SW480 (cell line): ENCODE measurements at regions not wholly inside any gene's neighbourhood (a gene's known extent, or its start where the extent isn't known, plus 50 kb on each side); places are given as distances from the start of the nearest gene placed in this dataset.

Source experiments
- DNase-seq: peaks from one replicate; pipeline ENCODE4 v3.0.0-alpha.2; 2016; ENCODE audit warnings: low spot score

DNA sequence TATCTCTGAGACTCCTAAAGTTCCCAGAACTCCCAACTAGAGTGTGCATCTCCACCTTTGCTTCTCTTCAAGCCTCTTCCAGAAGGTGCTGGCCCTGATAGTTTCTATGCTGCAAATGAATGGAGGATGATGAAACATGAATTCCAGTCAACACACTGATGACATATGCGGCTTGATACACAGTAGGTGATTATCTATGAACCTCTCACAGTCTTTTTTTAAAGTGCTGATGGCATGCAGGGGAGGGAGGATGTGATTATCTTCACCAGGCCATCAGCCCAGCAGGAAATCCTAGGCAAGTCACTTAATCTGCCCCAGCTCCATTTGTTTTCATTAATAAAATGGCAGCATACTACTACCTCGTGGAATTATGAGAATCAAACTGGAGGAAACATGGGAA lies 548.5 kb downstream of the SOX6 start:
- DNase-seq, result no peak

DNA sequence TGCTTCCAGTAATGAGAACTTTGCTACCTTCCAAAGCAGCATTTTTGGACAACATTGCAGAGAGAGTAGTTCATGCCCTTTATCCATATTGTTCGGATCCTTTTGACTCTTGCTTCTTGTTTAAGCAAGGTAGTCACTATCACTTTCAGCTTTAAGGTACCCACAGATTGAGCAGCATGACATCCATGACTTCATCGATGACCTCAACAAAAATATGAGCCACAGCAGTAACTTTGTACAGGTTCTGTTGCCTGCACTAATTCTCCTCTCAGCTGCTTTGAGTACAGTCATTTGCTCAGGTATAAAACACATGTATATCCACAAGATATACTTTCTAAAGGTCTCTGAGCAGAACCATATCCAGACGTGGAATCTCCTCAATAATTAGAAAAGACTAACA lies 546.3 kb downstream of the SOX6 start:
- DNase-seq, result no peak

DNA sequence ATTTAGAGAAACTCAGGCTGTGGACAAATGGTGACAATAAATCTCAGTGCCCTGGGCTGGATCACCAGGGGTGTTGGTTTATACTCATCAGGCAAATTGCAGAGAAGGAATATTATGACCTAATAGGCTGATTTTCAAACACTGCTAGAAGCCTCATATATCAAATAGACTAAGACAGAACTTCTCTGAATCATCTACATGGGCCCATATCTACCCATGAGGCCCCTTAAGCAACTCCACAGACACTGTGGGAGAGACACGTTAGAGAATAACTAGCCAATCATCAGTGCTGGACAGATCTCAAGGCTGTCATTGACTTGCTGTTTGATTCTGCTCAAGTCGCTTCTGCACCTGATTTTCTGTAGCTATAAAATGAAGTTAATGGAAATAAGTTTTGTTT lies 545.8 kb downstream of the SOX6 start:
- DNase-seq, result no peak

DNA sequence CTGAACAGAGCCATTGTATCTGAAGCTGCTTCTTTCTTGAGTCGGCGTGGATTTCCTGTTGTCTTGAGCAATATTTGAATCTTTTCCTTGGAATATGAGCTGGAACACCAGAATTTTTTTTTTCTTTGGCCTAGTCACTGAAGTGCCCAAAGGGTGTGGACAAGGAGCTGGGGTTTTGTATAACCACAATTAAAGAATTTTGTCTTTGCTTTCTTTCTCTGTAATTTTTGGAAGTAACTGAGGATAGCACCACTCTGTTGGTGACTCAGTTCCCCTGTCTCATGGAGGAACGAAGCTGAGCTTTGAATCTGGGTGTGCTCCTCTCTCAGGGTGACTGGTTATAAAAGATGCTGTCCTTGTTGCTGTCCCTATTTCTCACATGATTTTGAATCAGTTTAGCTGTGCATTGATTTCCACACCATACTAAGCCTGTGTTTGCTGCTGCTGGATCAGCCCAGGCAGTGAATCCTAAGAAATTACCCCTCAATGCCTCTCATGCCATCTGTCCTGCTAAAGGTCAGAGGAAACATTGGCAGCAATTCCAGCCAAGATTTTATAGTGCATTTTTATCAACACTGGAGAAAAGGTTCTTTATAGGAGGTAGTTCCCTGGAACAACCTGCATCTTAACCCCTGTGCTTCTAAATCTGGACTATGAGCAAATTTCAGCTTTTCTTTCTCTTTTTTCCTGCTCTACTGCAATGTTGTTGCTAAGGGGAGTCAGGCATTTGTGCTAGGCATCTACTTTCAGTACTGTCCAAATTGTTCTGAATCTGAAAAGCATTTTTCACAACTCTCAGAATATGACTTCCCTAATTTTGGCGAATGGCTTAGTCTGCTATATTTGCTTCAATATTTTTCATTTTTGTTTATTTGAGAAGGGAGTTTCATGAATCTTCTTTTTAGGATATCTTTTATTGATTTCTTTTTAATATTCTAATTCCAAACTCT lies 540.8 kb downstream of the SOX6 start:
- no peak for DNase-seq

DNA sequence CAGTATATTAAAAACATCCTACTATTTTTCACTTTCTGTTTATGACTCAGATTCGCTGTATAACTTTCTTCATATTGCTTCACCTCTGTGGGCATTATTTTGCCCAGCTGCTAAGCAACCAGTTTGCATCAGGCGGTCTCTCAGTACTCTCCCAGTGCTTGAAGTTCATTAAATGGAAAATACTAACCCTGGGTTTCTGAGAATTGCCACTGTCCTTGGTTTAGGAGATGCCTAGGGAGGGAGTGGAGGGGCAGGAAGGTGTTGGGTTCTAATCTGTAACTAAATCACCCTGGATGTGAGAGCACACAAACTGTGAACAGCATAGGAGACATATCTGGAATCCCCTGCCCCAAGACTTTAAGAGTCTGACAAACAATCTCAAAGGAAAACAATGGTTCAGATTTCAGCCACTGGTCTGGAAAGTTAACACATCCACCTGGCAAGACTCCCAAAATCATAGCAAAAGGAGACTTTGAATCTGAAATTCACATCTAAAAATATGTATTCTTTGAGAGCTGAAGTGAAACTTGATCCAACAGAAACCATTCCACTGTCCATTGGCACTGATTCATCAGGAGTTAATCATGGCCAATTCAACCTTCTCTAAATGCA lies 540.0 kb downstream of the SOX6 start:
- DNase-seq, result peak; percentile 59

DNA sequence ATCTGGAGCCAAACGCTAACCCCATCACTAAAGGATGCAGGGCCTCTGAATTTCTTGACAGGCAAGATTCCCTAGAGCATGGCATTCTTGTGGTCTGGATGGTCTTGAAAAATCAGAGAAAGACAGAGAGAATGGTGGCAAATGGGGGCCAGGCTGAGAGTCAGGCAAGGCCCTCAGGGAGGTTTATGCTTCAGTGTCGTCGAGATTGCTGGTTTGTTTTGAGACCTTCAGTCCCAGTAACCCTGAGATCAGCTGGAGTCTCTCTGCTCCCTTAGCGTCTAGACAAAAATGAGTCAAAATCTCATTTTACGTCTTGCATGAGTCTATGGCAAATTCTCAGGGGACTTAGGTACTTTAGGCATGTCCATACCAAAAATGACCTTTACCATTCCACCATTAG lies 539.3 kb downstream of the SOX6 start:
- no peak for DNase-seq

DNA sequence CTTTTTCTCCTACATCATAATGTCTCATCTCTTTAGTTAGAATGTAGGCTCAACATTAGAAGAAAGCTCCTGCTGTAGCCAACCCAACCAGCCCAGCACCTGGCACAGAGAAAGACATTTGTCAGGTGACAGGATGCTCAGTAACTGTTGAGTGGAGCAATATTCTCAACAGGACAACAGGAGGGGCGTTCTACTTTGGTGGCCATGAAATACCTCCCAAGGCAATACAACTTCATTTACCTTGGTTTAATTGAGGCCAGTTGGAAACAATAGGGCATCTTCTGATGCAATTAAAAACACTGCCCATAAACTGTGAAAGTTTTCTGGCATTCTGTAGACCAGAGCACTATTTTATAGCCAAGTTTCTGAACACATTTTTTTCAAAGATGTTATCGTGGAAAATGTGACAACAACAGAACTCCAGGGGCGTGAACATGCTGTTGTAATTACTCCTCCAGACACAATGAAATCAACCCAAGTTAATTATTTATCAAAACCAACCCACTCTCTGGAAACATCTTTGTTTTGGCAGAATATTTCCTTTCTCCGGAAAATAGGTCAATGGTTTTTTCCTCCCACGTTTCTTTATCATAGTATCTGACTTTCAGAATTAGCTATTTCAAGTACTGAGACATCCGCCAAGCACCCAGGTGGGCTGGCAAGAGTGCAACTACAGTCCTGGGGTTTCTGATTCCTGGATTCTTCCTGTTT lies 538.1 kb downstream of the SOX6 start:
- DNase-seq, result no peak

DNA sequence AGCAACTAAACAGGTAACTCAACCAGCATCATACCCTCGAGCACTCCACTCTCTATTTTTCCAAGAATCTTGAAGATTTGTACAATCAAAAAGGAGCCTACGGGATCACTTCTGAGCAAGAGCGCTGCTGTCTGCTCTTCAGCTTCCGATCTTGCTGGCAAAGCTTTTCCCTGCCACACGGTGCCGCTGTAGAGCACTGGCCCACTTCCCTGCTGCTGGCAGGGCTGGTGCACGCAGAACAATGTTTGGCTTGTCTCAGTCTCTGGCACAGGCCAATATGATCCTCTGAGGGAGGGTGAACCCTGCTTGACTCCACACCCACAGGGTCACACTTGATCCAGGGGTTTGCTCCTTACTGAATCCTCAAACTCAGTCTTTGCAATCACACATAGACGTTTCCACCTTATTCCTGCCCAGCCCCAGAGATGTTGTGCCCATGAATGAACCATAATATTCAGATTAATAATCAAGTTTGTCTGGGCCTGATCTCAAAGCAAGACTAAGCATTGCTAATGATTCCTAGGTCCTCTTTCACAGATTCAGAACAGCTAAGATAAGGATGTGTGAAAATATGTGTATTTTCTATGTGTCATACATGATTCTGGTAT lies 536.6 kb downstream of the SOX6 start:
- DNase-seq, result peak; percentile 42

DNA sequence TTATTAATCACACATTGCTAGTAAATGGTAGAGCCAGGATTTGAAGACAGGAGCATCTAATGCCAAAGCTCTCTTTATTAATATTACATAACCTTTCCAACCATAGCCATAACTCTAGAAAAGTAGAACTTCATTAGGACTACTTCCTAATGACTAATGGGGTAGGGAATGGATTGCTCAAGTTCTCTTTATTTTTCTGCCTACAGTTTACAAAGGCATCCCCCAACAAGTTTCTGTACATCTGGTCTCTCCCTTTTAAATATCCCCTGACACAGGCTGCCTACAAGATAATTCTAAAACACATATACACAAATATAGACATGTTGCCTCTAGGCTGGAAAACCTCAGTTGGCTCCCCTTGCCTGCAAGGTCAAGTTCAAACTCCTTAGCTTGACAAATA lies 534.9 kb downstream of the SOX6 start:
- no peak for DNase-seq

DNA sequence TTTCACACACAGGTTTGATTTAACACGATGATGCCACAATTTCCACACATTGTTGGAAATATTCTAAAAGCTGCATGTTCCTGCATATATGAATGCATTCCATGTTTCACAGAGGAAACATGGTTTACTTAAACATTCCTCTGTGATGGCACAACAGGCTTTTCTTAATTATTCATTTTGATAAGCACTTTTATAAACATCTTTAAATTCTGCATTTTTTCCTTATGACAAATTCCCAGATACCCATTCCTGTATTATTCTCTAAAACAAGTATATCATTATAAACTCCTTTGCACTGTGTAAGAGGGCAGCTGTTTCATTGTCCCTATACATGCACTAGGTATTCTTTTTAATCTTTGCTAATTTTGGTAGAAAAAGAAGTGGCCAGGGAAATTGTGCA lies 532.3 kb downstream of the SOX6 start:
- no peak for DNase-seq

DNA sequence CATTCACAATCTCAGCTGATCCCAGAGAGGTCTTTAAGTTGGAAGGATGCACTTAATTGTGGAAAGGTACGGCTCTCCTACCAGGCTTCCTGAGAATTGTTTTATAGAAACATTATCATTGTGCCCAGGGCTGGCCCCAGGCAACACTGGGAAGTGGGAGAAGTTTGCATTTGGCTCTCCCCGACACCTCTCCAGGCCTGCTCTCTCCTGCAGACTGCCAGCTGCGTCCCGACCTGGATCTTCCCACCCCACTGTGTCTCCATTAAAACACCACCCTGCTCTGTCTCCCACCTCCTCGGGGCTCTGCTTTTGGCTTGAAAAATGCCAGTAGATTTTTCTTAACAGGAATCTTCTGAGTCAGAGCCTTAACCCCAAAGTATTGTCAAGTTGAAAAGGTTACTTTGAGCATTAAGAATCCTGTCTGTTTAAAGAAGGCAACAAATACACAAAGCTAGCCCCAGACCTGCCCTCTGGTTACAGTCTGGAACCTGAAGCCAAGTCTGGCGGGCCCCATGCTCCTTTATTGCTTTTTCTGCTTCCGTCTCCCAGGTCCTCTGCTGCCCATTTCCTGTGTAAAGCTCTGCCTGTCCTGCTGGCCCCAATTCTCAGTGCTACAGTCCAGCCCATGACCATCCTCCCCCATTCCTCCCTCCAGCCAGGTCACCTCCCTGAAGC lies 530.2 kb downstream of the SOX6 start:
- DNase-seq, result no peak

DNA sequence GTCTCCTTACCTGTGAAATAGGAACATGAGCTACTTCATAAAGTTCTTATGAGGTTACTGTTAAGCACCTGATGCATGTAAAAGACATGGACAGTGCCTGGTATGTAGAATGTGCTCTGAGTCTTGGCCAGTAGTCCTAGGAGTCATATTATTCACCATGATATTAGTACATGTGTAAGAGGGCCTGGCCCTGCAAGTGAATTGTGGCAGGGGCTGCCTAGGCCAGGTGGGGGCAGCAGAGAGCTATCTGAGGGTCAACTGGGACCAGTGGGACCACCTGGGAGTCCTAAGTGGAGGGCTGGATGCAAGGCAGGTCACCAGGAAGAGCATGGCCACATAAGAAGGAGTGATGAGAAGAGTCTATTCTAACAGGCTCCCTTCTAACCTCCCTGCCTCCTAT lies 529.5 kb downstream of the SOX6 start:
- peak; percentile 48 for DNase-seq

DNA sequence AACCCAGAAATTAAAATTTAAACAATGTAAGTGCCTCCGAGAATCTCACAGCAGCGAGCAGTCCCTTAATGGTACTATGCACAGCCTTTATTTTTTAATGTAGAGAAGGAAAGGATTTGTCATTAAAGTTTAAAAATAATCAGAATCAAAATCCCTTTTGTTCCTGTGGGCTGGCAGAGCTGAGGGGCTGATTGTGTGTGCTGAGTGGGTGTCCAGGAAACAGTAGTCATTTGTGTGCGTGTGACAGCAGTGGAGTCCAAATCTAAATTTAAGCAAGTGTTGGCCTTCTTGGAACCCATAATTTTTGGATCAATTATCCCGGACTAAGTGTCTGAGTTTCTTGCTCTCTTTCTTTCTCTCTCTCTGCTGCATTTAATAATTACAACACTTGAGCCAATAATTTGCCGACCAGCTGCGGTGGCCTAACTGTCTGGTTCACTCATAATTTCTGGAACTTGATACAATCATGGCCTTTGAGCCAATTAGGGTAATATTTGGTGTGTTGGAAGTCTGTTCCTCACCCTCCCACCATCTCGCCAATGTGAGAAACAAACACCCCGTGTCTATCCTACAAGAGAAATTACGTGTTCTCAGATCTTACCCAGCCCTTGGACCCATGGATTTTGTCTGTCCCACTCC lies 528.0 kb downstream of the SOX6 start:
- no peak for DNase-seq

DNA sequence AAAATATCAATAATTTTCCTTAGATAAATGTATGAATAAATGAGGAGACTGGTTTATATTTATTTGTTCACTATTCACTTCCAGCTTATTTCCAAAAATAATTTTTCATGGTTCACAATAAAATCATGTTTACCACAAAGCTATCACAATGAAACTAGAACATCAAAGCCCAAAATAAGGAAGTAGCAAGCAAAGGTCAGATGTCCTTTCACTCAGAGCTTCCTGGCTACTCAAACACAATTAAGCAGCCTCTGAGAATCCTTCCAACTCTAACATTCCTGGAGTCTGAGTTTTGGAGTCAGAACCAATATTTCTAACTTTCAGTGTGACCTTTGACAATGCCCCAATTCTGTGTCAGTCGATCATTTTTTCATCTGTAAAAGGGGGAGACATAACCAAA lies 527.0 kb downstream of the SOX6 start:
- DNase-seq, result no peak

DNA sequence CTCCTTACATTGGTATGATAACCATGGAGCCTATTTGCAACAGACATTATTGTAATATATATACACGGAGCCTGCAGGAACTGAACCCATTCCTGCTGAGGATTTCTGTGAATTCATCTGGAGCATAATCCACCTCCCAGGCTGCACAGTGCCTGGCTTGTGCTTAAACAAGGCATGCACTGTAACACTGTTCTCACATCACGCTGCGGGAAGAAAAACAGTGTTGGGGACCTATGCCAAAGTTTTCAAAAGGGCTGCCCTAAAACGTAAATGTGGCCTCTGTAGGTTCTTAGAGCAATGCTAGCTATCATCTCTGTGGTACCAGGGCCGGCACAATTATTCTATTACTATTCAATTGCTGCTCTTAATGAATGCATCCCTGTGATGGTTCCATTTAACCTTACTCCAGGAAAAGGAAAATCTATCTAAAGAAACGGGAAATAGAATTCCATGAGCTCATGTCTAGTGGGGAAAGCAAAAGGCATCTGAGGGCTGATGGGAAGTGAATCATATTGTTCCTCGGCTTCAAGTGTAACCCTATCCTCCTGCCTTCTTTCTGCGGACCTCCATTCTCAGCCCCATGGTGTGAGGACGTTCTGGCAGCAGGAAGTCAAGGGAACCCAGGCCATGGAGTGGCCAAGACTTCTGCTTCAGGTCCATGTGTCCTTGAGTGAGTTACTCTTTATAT lies 525.5 kb downstream of the SOX6 start:
- no peak for DNase-seq

DNA sequence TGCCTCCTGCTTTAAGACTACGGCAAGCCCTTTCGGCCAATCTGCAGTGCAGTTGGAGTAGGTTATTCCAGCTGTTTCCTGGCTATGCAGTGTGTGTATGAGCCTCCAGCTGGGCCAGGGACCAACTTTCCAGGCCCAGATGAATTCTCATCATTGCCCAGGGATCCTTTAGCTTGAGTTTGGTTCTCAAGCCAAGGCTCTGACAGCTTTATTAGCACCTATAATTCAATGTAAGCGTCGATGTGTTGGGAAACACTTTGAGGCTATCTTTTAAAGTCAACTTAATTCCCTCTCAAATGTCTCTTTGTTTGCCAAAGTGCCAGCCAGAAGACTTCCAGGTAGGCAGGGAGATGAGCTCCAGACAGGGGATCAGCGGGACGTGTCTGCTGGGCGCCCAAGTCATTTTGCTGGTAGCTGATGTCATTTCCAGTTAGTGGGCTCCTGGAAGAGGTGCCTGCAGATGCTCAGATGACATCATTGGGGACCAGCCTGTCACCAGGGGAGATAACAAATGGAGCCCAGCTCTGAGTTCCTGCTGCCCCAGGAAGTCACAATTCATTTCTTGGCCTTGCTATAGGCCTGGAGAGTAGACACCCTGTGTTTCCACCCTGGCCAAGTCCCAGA lies 520.4 kb downstream of the SOX6 start:
- DNase-seq, result no peak

DNA sequence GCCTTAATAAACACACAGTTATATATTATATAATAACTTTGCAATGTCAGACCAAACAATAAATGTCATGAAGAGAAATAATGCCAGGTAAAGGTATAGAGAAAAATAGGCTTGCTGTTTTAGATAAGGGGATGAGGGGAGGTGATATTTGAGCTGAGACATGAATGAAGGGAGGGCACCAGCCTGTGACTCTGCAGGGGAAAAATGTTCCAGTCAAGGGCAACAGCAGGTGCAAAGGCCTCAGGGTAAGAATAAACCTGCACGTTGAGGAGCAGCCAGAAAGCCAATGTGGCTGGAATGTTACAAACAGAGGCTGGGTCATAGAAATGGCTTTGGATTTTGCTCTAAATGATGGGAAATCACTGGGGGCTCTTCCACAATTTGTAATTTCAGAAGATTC lies 519.6 kb downstream of the SOX6 start:
- no peak for DNase-seq

DNA sequence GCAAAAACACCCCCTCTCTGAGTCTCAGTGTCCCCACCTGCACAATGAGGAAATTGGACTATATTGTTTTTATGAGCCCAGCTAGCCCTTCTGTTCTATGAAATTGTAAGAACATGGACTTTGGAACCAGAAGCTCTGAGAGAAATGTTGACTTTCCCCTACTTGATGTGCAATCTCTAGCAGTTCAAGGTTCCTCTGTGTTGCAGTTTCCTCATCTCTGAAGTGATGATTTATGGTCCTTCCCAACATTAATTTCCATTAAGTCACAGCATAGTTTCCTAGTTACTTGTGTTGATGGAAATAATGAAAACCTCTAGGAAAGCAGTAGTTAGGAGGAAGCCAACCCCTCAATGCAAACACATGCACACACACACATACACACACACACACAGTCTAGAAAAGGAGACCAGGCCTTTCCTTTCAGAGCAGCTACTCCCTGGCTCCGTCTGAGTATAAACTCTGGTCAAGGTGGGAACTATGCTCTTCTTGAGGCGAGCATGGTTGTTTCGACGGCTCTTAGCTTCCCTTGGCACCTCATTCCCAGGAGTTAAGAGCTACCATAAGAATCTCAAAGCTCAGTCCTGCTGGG lies 518.4 kb downstream of the SOX6 start:
- no peak for DNase-seq

DNA sequence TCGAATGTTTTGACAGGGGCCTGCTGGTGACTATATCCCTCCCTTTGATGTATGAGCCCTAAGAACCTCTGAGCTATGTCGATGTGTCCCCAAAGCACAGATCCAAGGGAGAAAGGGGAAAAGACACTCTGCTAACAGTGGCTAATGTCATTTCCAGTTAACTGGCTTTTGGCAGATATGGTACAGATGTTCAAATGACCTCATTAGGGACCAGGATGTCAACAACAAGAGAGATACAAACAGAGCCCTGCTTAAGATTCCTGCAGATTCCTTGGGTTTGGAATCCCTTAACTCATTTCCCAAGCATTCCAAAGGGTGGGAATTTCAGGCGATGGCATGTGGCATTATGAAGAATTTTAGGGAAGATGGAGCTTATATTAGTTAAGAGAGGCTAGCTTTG lies 517.3 kb downstream of the SOX6 start:
- DNase-seq, result no peak

DNA sequence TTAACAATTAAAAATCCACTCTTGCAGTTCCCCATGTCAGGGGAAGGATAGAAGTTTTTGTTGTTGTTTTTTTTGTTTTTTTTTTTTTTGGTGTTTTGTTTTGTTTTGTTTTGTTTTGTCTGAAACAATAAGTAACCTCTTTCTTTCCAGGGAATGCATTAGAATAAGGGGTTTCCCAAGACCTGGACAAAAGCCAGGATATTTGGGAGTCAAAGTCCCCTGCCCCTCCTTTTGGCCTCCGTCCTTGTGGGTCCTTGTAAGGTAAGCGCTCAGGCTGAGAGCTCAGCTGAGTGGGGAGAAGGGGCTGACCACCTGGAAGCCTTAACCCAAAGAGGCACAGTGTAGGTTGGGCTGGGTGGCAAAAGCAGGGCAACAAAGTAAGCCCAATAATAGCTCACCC lies 515.4 kb downstream of the SOX6 start:
- DNase-seq, result no peak
